ENCODE measurements at regions not wholly inside any gene's neighbourhood (a gene's known extent, or its start where the extent isn't known, plus 50 kb on each side); places are given as distances from the start of the nearest gene placed in this dataset.
A peak's percentile ranks its signal among the peaks of the same experiment; 100 is the strongest.

GRCh38 chrX:145630806-145631435 is 186.7 kb upstream of the SLITRK2 start:
- no peak for DNase-seq

- DNase-seq = no peak
These were observed 186.1 kb upstream of the SLITRK2 start for GRCh38 chrX:145631461-145631951.

GRCh38 chrX:145654486-145654885 is 163.1 kb upstream of the SLITRK2 start:
- no peak for DNase-seq

GRCh38 chrX:145673841-145674240 is 143.8 kb upstream of the SLITRK2 start:
- peak in 24 of 56 donors; percentile 0 to 23 (median 2) for DNase-seq

- no peak for DNase-seq
These were observed 140.4 kb upstream of the SLITRK2 start for GRCh38 chrX:145677109-145677817.

GRCh38 chrX:145682518-145683298 is 134.9 kb upstream of the SLITRK2 start:
- DNase-seq = no peak

- no peak for DNase-seq
These were observed 130.5 kb upstream of the SLITRK2 start for GRCh38 chrX:145687146-145687545.

GRCh38 chrX:145687707-145688106 is 129.9 kb upstream of the SLITRK2 start:
- no peak for DNase-seq

- no peak for DNase-seq
These were observed 123.6 kb upstream of the SLITRK2 start for GRCh38 chrX:145694048-145694447.

GRCh38 chrX:145715641-145716138 is 101.9 kb upstream of the SLITRK2 start:
- DNase-seq = no peak

- DNase-seq = no peak
These were observed 101.4 kb upstream of the SLITRK2 start for GRCh38 chrX:145716226-145716625.

- DNase-seq = peak in 45 of 56 donors; percentile 1 to 63 (median 26)
These were observed 90.2 kb upstream of the SLITRK2 start for GRCh38 chrX:145727476-145727875.

- peak in 52 of 56 donors; percentile 1 to 70 (median 42) for DNase-seq
These were observed 88.0 kb upstream of the SLITRK2 start for GRCh38 chrX:145729635-145730034.

GRCh38 chrX:145735036-145735435 is 82.6 kb upstream of the SLITRK2 start:
- DNase-seq = no peak

GRCh38 chrX:145751943-145752342 is 65.7 kb upstream of the SLITRK2 start:
- DNase-seq = peak in 1 of 56 donors; percentile 18

Measured in nucleus accumbens (tissue), 56 donors.